Heart right ventricle (tissue), 16 donors: ENCODE measurements at regions not wholly inside any gene's neighbourhood (a gene's known extent, or its start where the extent isn't known, plus 50 kb on each side); places are given as distances from the start of the nearest gene placed in this dataset.

ENCODE experiments used
- ATAC-seq, 8 donors: fragments of 200-7000 bp; cut with Tn5 transposase; one replicate each; pipeline ENCODE4 v1.9.1; 2020; ENCODE audit warnings: mild to moderate bottlenecking in 8 of 8, moderate library complexity in 8 of 8, moderate number of reproducible peaks in 1 of 8
- DNase-seq, 2 donors: peaks; one replicate each; pipeline ENCODE4 v3.0.0-alpha.2; 2020
- H3K27ac ChIP-seq, 10 donors: fragments of 200-600 bp; sonication (generic) in 2 of 10; one replicate each; pipeline versions ENCODE4 v1.5.0 to v1.8.0; 2020 to 2022; ENCODE audit warnings: mild to moderate bottlenecking in 3 of 10
- H3K27me3 ChIP-seq, 7 donors: fragments of 200-600 bp; one replicate each; pipeline ENCODE4 v1.8.0; 2021 to 2022; ENCODE audit warnings: mild to moderate bottlenecking in 2 of 7
- H3K36me3 ChIP-seq, 9 donors: fragments of 200-600 bp; sonication (generic) in 1 of 9; one replicate each; pipeline versions ENCODE4 v1.5.0 to v1.8.0; 2020 to 2022; ENCODE audit warnings: mild to moderate bottlenecking in 2 of 9
- H3K4me1 ChIP-seq, 9 donors: fragments of 200-600 bp; sonication (generic) in 1 of 9; one replicate each; pipeline versions ENCODE4 v1.5.0 to v1.8.0; 2020 to 2022; ENCODE audit warnings: mild to moderate bottlenecking in 4 of 9
- H3K4me3 ChIP-seq, 10 donors: fragments of 200-600 bp; sonication (generic) in 2 of 10; one replicate each; pipeline versions ENCODE4 v1.5.0 to v1.8.0; 2020 to 2022; ENCODE audit warnings: mild to moderate bottlenecking in 7 of 10, moderate library complexity in 2 of 10
- H3K9me3 ChIP-seq, 11 donors: fragments of 200-600 bp in 10 of 11; sonication (generic) in 2 of 11; one replicate each; pipeline versions ENCODE4 v1.5.0 to v1.8.0; 2013 to 2022; ENCODE audit warnings: mild to moderate bottlenecking in 2 of 11, control low read depth in 1 of 11, moderate library complexity in 1 of 11
- WGBS, 2 donors: extraction: QIAGEN DNeasy Blood & Tissue Kit; methylation state at CpG; one replicate each; pipeline ENCODE4 v1.1.7; 2013; ENCODE audit warnings: inconsistent platforms in 1 of 2; 5-methylcytosine and 5-hydroxymethylcytosine counted together
- intact Hi-C, 10 donors: fragments of 100-400 bp; cut with DNase I; formaldehyde crosslinking; loops; one replicate each; pipeline versions ENCODE4 v1.11.1 to v1.14.2; 2022
- TF ChIP-seq, protein P1 (sequence below), 9 donors: fragments of 200-600 bp; sonication (generic) in 2 of 9; IDR thresholded peaks; one replicate each; pipeline versions ENCODE4 v1.5.0 to v1.8.0; 2021 to 2022; ENCODE audit warnings: antibody characterized with exemption in 9 of 9, mild to moderate bottlenecking in 5 of 9, moderate library complexity in 1 of 9
- donor health status: Arrhythmogenic right ventricular cardiomyopathy.
- donor health status: ischemic (EF 13 %, LVEDD 7.1; RV severe dilation, severe dysfunction).
- donor health status: healthy with polysubstance abuse.
- donor health status: DM: no; HTN: yes; CAD: no.
- donor health status: DM: no; HTN: no; CAD: no.
- donor health status: ischemic (EF 25% LVEDD 6.9; RV normal size, moderate dysfunction).
- donor health status: ischemic (EF 25% LVEDD 5.7; RV mildly dilated, moderate dysfunction).
- donor health status: healthy.
- donor health status: DM: yes; HTN: yes; CAD: no.
- donor health status: Ischemic cardiomyopathy.
- donor health status: ischemic (EF 35%, LVEDD 5.7; RV mildly dilated, moderate dysfunction).
- donor health status: nonischemic (EF 11% LVEDD 7.7; RV severe dilation, severe dysfunction).
- donor health status: DM: yes; HTN: yes; CAD: no.
- donor health status: PGD.
- donor health status: ischemic (EF 29% LVEDD 5.4; RV normal size, mild dysfunction).
- donor health status: nonischemic (EF 23%, LVEDD 6.1; RV moderate dilation, normal function).

DNA sequence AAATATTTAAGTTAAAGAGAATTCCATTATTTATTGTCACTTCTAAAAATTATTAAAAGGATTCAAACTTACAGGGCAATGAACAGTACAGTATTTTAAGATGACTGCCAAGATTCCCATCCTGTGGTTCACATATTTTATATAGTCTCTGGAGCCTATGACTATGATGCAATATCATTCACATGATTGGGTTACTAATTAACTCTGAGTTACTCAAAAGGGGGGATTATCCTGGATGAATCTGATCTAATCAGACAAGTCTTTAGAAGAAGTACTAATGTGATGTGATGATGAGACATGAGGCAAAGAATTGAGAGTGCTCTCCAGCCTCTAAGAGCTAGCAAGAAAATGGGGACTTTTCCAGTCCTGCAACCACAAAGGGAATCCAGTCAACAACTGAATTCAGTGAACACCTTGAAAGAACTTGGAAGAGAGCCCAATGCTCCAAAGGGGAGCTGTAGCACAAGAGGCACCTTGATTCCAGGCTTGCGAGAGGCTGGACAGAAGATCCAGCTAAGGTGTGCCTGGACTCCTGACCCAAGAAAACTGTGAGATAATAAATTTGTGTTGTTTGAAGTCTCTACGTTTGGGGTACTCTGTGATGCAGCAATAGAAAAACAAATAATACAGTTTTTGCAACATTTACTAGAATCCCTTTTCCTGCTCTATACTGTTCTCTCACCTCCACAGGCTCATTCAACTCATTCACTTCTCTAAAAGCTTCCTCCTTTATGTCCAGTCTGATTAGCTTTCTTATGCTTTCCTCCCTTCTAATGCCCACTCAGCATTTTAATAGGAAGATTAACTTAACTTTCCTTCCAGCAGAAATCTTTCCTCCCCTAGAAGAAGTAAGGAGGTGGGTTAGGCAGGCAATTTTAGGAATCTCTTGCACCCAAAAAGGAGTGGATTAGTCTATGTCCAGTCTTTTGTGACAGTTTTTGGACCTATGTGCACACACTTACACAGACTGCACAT is 133.8 kb upstream of the LCORL start:
- H3K4me1 ChIP-seq, result no peaks in the 10 kb centered on the region
- TF ChIP-seq, protein P1, sequence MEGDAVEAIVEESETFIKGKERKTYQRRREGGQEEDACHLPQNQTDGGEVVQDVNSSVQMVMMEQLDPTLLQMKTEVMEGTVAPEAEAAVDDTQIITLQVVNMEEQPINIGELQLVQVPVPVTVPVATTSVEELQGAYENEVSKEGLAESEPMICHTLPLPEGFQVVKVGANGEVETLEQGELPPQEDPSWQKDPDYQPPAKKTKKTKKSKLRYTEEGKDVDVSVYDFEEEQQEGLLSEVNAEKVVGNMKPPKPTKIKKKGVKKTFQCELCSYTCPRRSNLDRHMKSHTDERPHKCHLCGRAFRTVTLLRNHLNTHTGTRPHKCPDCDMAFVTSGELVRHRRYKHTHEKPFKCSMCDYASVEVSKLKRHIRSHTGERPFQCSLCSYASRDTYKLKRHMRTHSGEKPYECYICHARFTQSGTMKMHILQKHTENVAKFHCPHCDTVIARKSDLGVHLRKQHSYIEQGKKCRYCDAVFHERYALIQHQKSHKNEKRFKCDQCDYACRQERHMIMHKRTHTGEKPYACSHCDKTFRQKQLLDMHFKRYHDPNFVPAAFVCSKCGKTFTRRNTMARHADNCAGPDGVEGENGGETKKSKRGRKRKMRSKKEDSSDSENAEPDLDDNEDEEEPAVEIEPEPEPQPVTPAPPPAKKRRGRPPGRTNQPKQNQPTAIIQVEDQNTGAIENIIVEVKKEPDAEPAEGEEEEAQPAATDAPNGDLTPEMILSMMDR (IDR thresholded peaks at IDR 0.05), result no peak
- no peak for ATAC-seq
- H3K4me3 ChIP-seq, result no peak overlapping the region
- peaks cover 0 to 8% (median 4%) of the 10 kb centered on the region in 11 donors for H3K9me3 ChIP-seq
- H3K36me3 ChIP-seq, result no peaks in the 10 kb centered on the region
- no peaks in the 10 kb centered on the region for H3K27me3 ChIP-seq
- 83 to 87% methylated on average over 2 of the region's 2 CpGs for WGBS, 2 donors
- DNase-seq, result no peak
- H3K27ac ChIP-seq, result no peak overlapping the region
- intact Hi-C loops, result no loop called here

DNA sequence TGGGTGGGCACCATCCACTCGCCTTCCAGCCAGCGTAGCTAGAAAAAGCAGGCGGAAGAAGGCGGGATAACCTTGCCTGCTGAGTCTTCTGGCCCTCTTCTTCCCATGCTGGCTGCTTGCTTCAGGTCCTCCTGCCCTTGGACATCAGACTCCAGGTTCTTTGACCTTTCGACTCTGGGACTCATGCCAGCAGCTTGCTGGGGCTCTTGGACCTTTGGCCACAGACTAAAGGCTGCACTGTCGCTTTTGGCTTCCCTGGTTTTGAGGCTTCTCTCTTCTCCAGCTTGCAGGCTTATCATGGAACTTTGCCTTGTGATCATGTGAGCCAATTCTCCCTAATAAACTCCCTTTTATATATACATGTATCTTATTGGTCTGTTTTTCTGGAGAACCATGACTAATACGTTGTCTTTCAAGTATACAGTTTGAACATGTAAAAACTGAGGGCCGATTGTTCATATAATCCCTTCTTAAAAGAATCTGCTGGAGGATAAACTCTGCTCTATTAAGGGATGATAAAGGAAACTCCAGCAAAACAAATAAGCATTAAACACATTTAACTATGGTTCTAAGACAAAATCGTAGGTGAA is 116.6 kb upstream of the LCORL start:
- ATAC-seq (no peak), DNase-seq (no peak)
- no peak overlapping the region for H3K4me3 ChIP-seq
- no peak overlapping the region for H3K27ac ChIP-seq
- TF ChIP-seq, protein P1 (IDR thresholded peaks at IDR 0.05), result no peak
- intact Hi-C loops, result no loop called here
- H3K4me1 ChIP-seq, result no peaks in the 10 kb centered on the region
- WGBS, 2 donors, result 87 to 92% methylated on average over 9 of the region's 9 CpGs
- no peaks in the 10 kb centered on the region for H3K36me3 ChIP-seq
- peaks cover 0 to 12% (median 0%) of the 10 kb centered on the region in 11 donors for H3K9me3 ChIP-seq
- H3K27me3 ChIP-seq, result no peaks in the 10 kb centered on the region

- H3K9me3 ChIP-seq, result peaks cover 0 to 7% (median 0%) of the 10 kb centered on the region in 11 donors
- no peak for ATAC-seq
- no peak overlapping the region for H3K4me3 ChIP-seq
Observed at GRCh38 chr4:18134111-18134510, 112.6 kb upstream of the LCORL start.

DNA sequence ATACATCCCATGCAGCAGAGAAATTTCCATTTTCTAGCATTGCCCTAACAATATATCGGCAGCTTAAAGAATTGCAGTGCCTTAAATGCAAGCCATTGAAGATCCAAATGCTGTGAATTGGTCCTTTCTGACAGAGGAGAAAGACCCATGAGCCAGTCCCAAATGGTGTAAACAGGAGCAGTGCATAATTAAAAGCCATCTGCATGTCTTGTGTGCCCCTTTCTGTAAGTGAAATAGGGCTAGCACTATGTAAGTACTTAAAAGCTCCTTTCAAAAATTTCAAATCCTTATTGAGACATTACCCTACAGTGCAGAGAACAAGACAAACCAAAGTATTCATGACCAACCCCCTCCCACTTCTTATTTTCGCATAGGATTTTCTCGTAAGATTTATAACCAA is 108.7 kb upstream of the LCORL start:
- intact Hi-C loops, result no loop called here
- ATAC-seq, result no peak
- TF ChIP-seq, protein P1 (IDR thresholded peaks at IDR 0.05), result no peak
- Histone ChIP-seq H3K27ac (no peak overlapping the region), H3K4me1 (no peaks in the 10 kb centered on the region), H3K4me3 (no peak overlapping the region), H3K9me3 (peaks cover 0 to 5% (median 0%) of the 10 kb centered on the region in 11 donors), H3K36me3 (no peaks in the 10 kb centered on the region), H3K27me3 (no peaks in the 10 kb centered on the region)
- 90% methylated on average over 3 of the region's 3 CpGs for WGBS, 2 donors
- no peak for DNase-seq

More at GRCh38 chr4:18134111-18134510, 112.6 kb upstream of the LCORL start:
- DNase-seq, result no peak
- Histone ChIP-seq H3K36me3 (no peaks in the 10 kb centered on the region), H3K4me1 (no peaks in the 10 kb centered on the region), H3K27me3 (no peaks in the 10 kb centered on the region), H3K27ac (no peak overlapping the region)
- TF ChIP-seq, protein P1 (IDR thresholded peaks at IDR 0.05), result no peak
- intact Hi-C loops, result no loop called here
